ENCODE measurements at regions not wholly inside any gene's neighbourhood (a gene's known extent, or its start where the extent isn't known, plus 50 kb on each side); places are given as distances from the start of the nearest gene placed in this dataset.
"Not testable (repeated sequence)": the region's sequence is repeated elsewhere in the genome, so short reads cannot be mapped to it uniquely, and the experiment has no call there.

DNA sequence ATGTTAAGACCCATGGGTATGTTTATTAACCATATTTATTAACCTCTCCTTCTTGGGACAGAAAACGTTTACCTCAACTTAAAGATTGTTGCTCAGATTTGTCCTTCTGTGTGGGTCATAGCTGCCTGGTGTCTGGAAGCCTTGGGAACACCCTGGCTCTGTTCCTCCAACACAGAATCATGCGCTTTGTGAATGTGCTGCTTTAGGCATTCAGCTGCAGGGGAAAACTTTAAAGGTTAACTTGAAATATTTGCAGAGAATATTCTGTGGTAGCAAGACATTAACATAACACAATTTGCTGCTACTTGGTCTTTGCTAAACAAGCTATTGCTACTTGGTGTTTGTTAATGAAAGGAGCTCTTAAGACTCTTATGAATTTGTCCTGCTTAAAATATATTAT is 50.5 kb upstream of the THOC3 start:
- DNase-seq, result not testable (repeated sequence)

DNA sequence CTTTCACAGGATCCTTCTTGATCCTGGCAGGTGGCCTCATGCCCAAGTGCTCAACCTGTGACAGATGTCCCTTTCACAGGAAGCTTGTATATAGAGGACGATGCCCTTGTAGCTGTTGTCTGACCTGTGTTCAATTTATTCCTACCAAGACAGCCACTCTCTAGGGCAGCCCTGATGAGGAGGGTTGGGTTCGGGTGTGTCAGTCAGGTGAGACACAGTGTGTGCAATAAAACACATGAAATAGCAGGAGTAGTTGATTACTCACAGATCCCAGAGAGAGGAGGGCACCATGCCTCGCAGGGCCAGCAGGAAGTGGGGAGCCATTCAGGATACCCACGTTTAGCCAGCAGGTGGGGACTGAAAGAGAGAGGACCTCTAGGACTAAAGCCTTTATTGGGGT is 52.7 kb upstream of the THOC3 start:
- DNase-seq, result not testable (repeated sequence)

DNA sequence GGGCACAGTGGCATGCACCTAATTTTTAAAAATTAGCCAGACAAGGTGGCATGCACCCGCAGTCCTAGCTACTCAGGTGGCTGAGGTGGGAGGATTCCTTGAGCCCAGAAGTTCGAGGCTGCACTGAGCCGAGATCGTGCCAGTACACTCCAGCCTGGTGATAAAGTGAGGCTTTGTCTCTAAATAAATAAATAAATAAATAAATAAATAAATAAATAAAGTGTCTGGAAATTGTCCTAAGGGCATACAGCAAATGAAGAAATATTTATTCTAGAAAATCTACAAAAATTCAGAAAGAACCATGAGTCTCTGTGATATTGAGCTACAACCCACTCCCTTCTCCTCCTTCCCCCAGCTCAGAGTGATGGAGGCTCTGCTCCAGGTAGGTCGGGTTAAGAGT is 55.4 kb upstream of the THOC3 start:
- not testable (repeated sequence) for DNase-seq

DNA sequence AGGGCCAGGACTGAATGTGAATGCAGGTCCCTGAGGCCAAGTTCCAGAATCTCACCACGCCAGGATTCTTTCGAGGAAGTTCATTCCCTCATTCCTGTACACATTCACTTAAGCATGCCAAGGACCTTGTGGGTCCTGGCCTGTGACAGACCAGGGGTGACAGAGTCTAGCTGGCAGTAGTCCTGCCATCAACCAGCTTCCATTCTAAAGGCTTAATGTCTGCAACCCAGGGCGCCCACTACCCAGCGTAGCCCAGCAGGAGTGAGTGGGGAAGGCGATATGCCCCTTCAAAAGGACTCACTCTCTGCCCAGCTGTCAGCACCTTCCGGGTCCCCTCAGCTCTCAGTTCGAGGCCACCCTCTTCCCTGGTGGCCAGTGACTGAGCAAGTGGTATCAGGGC is 61.3 kb upstream of the THOC3 start:
- not testable (repeated sequence) for DNase-seq

DNA sequence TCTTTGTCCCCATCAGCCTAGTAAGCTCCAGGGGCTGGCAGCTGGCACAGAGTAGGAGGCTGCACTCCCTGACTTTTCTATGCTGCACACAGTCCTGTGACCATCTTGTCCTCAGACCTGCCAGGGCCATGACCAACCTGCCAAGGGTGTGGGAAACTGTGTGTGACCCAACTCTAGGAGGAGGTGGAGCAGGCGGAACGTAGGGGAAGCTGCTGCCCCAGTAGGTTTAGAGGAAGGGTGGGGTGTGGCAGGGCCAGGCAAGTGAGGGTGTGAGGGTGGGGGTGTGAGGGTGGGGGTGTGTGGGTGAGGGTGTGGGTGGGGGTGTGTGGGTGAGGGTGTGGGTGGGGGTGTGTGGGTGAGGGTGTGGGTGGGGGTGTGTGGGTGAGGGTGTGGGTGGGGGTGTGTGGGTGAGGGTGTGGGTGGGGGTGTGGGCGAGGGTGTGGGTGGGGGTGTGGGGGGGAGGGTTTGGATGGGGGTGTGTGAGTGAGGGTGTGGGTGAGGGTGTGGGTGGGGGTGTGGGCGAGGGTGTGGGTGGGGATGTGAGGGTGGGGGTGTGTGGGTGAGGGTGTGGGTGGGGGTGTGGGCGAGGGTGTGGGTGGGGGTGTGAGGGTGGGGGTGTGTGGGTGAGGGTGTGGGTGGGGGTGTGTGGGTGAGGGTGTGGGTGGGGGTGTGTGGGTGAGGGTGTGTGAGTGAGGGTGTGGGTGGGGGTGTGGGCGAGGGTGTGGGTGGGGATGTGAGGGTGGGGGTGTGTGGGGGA is 62.4 kb upstream of the THOC3 start:
- not testable (repeated sequence) for DNase-seq

DNA sequence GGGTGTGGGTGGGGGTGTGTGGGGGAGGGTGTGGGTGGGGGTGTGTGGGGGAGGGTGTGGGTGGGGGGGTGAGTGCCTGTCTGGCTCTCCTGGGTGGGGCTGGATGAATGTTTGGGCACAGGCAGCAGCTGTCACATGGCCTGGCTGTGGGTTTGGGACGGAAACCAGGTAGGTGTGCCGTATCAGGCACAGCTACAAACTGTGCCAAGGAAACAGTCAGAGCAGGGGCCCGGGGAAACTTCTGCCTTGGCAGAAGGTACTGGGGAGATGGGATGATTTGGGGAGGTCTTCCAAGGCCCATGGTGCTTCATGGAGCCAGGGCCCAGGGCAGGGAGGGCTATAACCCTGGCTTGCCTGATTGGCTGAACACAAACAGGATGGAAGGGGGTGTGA is 63.0 kb upstream of the THOC3 start:
- DNase-seq, result not testable (repeated sequence)

DNA sequence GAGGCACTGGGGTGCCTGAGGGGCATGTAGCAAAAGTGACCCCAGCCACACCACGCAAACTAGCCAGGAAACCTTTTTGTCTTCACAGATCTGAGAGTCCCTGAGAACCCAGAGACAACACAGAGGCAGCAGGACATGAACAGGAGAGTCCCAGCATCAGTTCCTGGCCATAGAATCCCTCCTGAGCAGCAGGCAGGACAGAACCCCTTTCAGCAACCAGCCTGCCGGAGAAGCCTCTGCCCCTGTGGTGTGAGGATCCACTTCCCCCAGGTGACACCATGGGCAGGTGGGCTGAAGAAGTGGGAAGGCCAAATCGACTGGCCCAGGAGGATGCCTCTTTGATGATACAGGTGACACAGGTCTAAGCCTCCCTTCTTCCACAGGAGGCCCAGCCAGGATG is 65.1 kb upstream of the THOC3 start:
- not testable (repeated sequence) for DNase-seq

DNA sequence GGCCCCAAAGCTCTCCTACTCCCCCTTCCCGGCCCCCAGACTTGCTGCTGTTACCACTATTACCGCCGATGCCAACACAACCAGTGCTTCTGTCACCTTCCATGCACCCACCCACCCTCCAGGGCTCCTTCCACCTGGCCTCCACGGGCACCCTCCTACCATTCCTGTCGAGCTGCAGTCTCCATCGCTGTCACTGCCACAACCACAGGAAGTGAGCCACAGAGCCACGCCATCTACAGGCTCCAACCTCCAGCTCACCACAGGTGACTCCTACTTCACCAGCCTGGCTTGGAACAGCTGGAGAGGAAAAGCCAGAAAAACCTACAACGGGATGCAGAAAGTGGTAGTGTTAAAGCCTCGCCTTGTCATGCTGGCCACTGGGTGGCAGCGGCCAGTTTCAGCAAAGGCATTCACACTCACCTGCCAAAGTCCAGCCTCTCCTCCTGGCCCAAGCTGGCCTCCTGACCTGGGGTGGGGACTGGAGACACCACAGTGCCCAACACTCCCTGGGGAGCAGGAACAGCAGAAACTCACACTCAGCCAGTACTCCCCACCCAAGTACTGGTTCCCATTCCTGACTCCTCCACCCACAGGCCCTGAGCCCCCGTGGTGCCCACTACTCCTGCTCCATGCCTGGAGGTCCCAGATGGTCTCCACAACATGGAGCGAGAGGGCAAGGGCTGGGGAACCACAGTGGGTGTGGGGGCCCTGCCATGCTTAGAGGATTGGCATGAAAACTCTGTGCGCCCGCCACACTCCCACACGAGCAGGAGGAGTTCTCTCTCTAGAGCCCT is 66.5 kb upstream of the THOC3 start:
- not testable (repeated sequence) for DNase-seq

DNA sequence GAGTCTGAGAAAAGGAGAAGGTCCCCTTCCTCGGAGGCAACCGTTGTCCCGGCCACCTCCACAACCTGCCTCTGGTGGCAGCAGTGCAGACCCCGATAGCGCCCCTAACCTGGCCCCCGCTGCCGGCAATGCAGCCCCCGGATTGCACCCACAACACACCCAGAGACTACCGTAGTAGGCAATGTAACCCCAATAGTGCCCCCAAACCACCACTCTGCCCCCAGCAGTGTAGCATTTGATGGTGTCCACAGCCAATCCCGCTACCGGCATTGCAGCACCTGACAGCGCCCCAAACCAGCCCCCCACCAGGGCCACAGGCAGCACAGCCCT is 67.1 kb upstream of the THOC3 start:
- not testable (repeated sequence) for DNase-seq

DNA sequence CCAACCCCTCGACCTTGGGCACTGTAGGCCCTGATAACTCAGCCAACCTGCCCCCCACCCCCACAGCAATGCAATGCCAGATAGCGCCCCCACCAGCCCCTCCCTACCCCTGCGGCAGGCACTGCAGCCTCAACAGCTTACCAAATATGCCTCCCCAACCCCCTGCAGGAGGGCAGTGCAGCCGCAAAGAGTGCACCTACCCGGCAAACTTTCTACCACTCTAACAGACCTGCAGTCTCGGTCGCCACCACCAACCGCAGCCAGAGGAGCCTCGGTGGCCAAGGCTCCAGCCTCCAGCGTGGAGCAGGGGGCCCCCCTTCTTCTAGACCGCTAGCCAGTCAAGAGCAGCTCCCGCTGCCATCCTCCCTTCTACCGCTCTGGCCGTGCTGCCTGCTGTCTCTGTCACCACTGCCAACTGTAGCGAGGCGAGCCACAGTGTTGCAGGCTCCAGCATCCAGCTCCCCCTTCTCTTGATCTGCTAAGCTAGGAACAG is 67.7 kb upstream of the THOC3 start:
- DNase-seq, result not testable (repeated sequence)

DNA sequence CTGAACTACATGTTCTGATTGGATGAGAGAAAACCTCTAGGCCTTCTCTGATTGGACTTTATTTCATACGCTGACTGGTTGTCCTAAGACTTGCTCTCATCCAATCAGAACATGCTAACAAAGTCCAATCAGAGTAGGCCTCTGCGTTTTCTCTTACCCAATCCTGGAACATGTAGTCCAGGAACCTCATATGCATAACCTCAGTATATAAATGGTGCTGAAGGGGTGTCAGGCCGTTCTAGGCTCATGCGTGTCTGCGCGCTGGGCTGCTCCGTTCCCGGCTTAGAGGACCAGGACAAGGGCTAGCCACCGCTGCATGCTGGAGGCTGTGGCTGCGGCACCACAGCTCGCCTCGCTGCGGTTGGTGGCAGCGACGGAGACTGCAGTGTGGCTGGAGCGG is 68.3 kb upstream of the THOC3 start:
- not testable (repeated sequence) for DNase-seq

DNA sequence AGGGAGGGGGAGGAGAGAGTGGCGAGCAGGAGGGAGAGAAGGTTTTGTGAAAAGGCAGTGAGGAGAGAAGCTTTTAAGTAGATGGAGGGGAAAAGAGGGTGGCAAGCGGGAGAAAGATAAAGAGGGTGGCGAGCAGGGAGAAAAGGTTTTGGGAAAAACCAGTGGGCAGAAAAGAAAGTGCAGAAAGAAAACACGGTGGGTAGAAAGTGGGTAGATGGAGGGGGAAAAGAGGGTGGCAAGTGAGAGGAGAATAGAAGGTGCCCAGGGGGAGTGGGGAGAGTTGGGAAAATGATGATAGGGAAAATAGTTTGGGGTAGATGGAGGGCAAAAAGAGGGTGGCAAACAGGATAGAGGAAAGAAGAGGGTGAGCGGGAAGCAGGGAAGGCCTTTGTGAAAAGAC is 69.1 kb upstream of the THOC3 start:
- not testable (repeated sequence) for DNase-seq

DNA sequence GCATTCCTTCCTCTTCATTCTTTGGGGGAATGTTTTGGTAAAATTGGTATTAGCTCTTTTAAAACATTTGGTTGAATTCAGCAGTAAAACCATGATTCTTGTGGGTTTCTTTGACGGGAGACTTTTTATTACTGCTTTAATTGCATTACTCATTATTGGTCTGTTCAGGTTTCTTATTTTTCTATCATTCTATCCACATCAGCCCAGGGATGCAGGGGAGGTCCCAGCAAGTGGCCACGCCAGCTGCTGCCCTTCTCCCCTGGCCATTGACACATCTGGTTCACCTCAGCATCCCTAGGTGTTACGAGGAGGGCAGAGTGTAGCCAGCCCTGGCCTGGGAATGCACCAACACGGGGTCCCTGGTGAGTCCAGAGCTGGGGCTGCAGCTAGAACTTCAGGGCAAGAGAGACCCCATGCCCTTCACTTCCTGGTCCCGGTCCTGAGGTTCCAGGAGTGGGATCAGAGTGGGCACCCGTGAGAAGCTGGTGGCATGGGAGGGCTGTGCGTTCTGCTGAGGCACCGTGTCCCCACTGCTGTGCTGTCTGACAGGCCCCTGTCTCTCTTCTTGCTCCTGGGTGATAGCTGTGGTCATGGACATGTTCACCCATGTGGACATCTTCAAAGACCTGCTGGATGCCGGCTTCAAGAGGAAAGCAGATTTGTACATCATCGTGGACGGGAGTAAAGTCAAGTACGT is 72.1 kb upstream of the THOC3 start:
- DNase-seq, result not testable (repeated sequence)

DNA sequence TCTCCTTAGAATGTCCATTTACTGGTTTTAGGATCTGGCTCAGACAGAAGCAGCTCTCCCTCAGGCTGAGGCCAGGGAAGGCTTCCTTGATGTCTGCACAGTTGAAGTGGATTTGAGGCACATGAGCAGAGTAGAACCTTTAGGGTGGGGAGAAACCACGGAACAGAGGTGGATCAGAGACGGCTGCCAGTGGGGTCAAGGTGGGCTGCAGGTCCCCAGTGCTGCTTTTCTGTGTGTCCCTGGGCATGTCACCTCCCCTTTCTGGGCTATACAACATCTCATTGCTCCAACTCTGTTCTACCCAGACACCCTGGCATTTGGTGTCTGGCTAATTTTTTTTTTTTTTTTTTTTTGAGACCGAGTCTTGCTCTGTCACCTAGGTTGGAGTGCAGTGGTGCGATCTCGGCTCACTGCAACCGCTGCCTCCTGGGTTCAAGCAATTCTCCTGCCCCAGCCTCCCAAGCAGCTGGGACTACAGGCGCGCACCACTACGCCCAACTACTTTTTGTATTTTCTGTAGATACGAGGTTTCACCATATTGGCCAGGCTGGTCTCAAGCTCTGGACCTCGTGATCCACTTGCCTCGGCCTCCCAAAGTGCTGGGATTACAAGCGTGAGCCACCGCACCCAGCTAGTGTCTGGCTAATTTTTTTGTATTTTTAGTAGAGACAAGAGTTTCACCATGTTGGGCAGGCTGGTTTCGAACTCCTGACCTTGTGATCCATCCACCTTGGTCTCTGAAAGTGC is 73.3 kb upstream of the THOC3 start:
- not testable (repeated sequence) for DNase-seq

DNA sequence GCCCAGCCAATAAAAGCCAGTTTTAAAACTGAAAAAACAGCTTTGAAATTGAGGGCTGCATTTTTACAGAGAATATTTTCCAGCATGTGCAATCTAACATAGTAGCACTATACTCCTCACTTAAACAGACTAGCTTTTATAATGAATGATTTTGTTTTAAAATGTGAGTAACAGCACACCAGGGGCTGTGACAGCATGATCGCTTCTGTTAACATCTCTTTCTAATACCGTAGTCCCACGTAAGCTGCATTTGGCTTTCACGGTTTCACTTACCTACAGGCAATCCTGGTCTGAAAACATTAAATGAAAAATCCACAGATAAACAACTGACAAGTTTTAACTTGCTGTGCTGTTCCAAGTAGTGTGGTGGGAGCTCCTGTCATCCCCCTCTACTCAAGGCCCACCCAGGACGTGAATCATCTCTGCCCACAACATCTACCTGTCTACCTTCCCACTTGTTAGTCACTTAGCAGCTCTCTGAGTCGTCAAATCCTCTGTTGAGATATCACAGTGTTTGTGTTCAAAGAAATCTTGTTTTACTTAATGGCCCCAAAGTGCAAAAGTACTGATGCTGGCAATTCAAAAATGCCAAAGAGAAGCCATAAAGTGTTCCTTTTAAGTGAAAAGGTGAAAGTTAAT is 74.0 kb upstream of the THOC3 start:
- not testable (repeated sequence) for DNase-seq

DNA sequence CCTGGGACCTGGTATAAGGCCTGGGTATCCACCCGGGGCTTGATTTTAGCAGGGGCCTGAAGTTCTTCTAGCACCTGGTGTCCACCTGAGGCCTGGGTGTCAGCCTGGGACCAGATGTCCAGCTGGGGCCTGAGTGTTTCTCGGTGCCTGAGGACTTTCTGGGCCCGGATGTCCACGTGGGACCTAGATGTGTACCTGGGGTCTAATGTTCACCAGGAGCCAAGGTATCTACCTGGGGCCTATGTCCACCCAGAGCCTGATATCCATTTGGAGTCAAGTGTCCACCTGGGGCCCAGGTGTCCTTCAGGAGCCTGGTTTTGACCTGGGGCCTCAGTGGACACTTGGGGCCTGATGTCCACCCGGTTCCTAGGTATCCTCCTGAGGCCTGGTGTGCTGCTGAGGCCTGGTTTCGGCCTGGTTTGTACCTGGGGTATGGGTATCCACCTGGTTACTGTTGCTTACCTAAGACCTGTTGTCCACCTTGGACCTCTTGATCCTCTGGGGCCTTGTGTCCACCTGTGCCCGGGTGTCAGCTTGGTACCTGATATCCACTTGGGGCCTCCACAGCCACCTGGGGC is 75.2 kb upstream of the THOC3 start:
- DNase-seq, result not testable (repeated sequence)

DNA sequence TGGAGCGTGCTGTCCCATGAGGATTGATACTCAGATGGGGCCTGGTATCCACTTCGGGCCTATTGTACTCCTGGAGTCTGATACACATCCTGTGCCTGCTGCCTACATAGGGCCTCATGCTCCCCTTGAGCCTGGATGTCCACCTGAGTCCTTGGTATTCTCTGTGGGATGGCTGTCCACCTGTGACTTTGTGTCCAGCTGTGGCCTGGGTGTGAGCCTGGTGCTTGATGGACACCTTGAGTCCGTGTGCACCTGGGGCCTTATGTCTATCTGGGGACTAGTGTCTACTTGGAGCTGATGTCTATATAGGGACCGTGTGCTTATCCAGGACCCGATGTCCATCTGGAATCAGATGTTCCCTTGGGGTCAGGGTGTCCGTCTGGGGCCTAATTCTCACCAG is 75.9 kb upstream of the THOC3 start:
- not testable (repeated sequence) for DNase-seq

DNA sequence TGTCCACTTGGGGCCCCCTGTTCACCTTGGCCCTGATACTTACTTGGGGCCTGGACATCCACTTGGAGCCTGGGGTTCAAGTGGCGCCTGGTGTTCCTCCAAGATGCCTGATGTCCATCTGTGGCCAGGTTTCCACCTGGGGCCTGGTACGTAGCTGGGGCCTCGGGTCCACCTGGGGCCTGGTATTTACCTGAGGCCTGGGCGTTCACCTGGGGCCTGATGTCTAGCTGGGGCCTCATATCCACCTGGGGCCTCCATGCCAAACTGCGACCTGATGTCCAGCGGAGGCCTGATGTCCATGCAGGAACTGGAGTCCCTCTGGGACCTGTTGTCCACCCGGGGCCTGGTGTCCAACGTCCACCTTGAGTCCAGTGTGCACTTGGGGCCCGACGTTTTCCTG is 76.3 kb upstream of the THOC3 start:
- DNase-seq, result not testable (repeated sequence)

DNA sequence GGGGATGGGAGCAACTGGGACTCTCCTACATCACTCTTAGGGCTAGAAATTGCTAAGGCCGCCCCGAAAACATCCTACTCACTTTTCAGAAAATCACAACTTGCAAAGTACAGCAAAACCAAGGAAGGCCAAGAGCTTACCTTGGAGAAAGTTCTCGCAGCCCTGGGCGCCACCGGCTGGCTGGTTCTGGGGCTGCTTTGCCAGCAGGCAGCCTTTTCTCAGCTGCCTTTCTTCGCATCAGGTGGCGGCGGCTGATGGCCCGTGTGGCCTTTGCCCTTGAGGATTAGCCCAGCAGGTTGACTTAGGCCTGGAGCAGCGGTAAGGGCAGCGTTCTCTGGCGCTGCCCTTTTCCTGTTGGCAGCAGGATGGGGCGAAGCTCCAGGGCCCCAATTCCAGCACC is 77.3 kb upstream of the THOC3 start:
- DNase-seq, result not testable (repeated sequence)

DNA sequence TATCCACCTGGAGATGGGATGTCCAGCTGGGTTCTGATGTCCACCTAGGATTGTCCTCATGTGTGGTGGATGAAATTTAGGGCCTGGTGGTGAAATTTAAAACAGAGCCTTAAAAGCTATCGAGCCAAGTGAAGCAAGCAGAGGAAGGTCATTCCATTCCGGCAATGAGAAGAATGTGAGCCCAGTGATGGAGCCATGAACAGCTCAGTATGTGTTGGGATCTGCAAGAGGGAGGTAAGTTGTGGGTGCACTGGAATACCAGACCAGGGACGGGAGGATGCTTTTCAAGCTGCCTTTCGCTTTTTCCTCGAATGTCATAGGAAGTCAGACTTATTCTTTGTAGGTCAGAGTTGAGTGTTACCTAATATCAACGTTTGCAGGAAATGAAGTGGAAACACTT is 80.6 kb upstream of the THOC3 start:
- not testable (repeated sequence) for DNase-seq

DNA sequence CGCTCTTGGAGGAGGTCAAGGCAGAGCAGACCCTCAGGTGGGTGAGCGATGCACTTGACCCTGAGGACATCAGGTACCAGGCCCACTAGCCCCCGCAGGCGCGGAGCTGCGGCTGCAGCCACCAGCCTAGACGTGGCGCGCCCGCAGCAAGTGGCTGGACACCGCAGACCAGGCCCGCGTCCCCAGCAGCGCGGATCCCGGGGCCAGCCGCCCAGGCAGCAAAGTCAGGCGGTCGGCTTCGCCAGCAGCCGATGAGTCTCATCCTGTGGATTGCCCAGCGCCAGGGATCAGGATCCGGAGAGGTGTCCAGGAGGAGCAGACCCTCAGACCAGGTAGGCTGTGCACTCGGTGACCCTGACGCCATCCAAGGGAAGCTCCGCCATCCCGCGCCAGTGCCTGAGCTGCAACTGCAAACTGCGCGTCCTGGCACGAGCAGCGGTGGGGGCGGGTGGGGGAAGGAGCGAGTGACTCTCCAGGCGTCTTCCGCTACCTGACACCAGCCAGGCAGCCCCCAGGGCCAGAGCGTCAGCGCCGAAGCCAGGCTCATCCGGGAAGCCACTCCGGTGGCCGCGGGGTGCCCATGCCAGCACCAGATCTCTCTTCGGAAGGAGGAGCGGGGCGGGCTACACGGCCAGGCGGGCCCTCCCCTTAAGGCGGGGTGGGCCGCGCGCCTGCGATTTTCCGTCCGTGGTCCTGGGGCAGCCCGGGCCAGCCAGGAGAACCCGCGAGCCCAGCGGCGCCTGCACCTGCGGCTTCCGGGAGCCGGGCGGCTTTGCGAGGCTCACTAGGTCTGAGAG is 92.6 kb upstream of the THOC3 start:
- DNase-seq, result peak; percentile 20

All from stimulated activated CD4-positive, alpha-beta T cell treated with anti-CD3 and anti-CD28 coated beads, Interleukin-4, amount 100 ng/mL, for 1 hour (primary cell).